ENCODE measurements at regions not wholly inside any gene's neighbourhood (a gene's known extent, or its start where the extent isn't known, plus 50 kb on each side); places are given as distances from the start of the nearest gene placed in this dataset.

GRCh38 chr13:21897161-21897560, 226.3 kb downstream of the FGF9 start (continued):
- TF ChIP-seq CHD1 (IDR thresholded peaks at IDR 0.05; ENCODE audit: low read depth, low read length) = no peak
- TF ChIP-seq CEBPB (IDR thresholded peaks at IDR 0.05; ENCODE audit: low read depth, low read length) = no peak

- no peak overlapping the region for H4K8ac ChIP-seq (ENCODE audit: low read depth in 2 of 2, low read length in 2 of 2)
- no peak overlapping the region for H2AFZ ChIP-seq (replicated peaks; ENCODE audit: low read length, poor library complexity)
- H3K9me3 ChIP-seq (ENCODE audit: control insufficient read depth, insufficient read depth, low read length) = no peaks in the 10 kb centered on the region
- 0 out of 2 replicates have a peak, but pooled peaks cover 6% of the 10 kb centered on the region for H3K9me1 ChIP-seq (ENCODE audit: insufficient read depth, low read length)
- H4K91ac ChIP-seq (ENCODE audit: insufficient read depth, low read depth, low read length) = no peak overlapping the region
- DNase-seq (no peak), ATAC-seq (ENCODE audit: low read depth) (no peak)
- H2BK5ac ChIP-seq (ENCODE audit: low read depth, low read length, poor library complexity, severe bottlenecking) = no peak overlapping the region
- TF ChIP-seq ELK1 (IDR thresholded peaks at IDR 0.05; ENCODE audit: borderline replicate concordance, low read depth, low read length) (no peak), USF2 (IDR thresholded peaks at IDR 0.05; ENCODE audit: low read depth, low read length) (no peak), RCOR1 (IDR thresholded peaks at IDR 0.05; ENCODE audit: insufficient replicate concordance, low read length) (no peak), MXI1 (IDR thresholded peaks at IDR 0.05; ENCODE audit: borderline replicate concordance, low read depth, low read length) (no peak), NFE2L2 (IDR thresholded peaks at IDR 0.05; ENCODE audit: low read depth, low read length) (no peak), FOS (IDR thresholded peaks at IDR 0.05; ENCODE audit: low read depth, low read length) (no peak), RAD21 (IDR thresholded peaks at IDR 0.05; ENCODE audit: low read length) (no peak)
- H3K18ac ChIP-seq (ENCODE audit: low read depth, low read length) = no peak overlapping the region
- no peak overlapping the region for H2AK5ac ChIP-seq (ENCODE audit: low read depth, low read length)
- H3K56ac ChIP-seq (ENCODE audit: extremely low read depth, insufficient read depth, low read length) = no peak overlapping the region
- no peak overlapping the region for H3K4ac ChIP-seq (ENCODE audit: low read depth, low read length)
- ChIA-PET POLR2A (ENCODE audit: unreplicated experiment) (no interaction called here), CTCF (no interaction called here)
- no peak overlapping the region for H2BK120ac ChIP-seq (ENCODE audit: low read depth, low read length)
- H3K23ac ChIP-seq (ENCODE audit: low read depth, low read length) = no peak overlapping the region
- no peaks in the 10 kb centered on the region for H4K20me1 ChIP-seq (ENCODE audit: insufficient read depth, low read length)
- H3K36me3 ChIP-seq (ENCODE audit: control insufficient read depth, insufficient read depth, low read length) = no peaks in the 10 kb centered on the region
- H3K27ac ChIP-seq (ENCODE audit: insufficient read depth, low read length) = no peak overlapping the region
- intact Hi-C loops (cut with micrococcal nuclease) (no loop called here), dilution Hi-C loops (cut with HindIII; ENCODE audit: low sequenced_read_pairs, unreplicated experiment) (no loop called here), in situ Hi-C loops (cut with MboI; ENCODE audit: low sequenced_read_pairs) (no loop called here)
- no peak overlapping the region for H3K14ac ChIP-seq (replicated peaks; ENCODE audit: low read depth, low read length)
- no peak overlapping the region for H4K5ac ChIP-seq (ENCODE audit: low read depth, low read length)
- peaks cover 7% of the 10 kb centered on the region; the same call in 1 of the 2 replicates for H3K4me1 ChIP-seq (ENCODE audit: control insufficient read depth, insufficient read depth, low read length)
- no peaks in the 10 kb centered on the region for H3K27me3 ChIP-seq (ENCODE audit: control insufficient read depth, insufficient read depth, low read length)
- no peak overlapping the region for H2BK20ac ChIP-seq (ENCODE audit: low read depth, low read length)
- no CpG with 5 or more reads among the region's 4 CpGs for WGBS, 2 experiments (ENCODE audit: extremely low coverage in 2 of 2, insufficient read length in 1 of 2)
- no peak overlapping the region for H3K4me3 ChIP-seq (ENCODE audit: insufficient read depth, low read depth, low read length)
- H3K9ac ChIP-seq (ENCODE audit: low read depth, low read length) = no peak overlapping the region
- no peak overlapping the region for H2BK15ac ChIP-seq (ENCODE audit: low read depth, low read length)
- H2AK9ac ChIP-seq (replicated peaks; ENCODE audit: low read depth, low read length, poor library complexity) = no peak overlapping the region
- no peaks in the 10 kb centered on the region for H3K79me1 ChIP-seq (ENCODE audit: low read depth in 1 of 2, low read length in 2 of 2)
- no peak overlapping the region for H3K4me2 ChIP-seq (ENCODE audit: low read depth, low read length)
- BruUV-seq (replicated peaks) = no TSS peak
Measured at GRCh38 chr13:21898459-21898858, 227.6 kb downstream of the FGF9 start.
